SU-DHL-6 (cell line): ENCODE measurements at regions not wholly inside any gene's neighbourhood (a gene's known extent, or its start where the extent isn't known, plus 50 kb on each side); places are given as distances from the start of the nearest gene placed in this dataset.

ENCODE experiments used
- CTCF ChIP-seq: fragments of 200-600 bp; sonication (generic); IDR thresholded peaks from one replicate; pipeline ENCODE4 v1.5.1; 2017; ENCODE audit warnings: antibody characterized with exemption, mild to moderate bottlenecking, low read length, moderate library complexity; ENCODE audit not compliant: insufficient read depth, poor library complexity, severe bottlenecking
- EZH2phosphoT487 ChIP-seq: fragments of 200-600 bp; sonication (generic), shearing (Covaris generic); conservative IDR thresholded peaks from 2 replicates; pipeline ENCODE4 v1.6.1; 2018; ENCODE audit warnings: mild to moderate bottlenecking, antibody characterized with exemption, low read length, moderate library complexity, mixed read lengths

DNA sequence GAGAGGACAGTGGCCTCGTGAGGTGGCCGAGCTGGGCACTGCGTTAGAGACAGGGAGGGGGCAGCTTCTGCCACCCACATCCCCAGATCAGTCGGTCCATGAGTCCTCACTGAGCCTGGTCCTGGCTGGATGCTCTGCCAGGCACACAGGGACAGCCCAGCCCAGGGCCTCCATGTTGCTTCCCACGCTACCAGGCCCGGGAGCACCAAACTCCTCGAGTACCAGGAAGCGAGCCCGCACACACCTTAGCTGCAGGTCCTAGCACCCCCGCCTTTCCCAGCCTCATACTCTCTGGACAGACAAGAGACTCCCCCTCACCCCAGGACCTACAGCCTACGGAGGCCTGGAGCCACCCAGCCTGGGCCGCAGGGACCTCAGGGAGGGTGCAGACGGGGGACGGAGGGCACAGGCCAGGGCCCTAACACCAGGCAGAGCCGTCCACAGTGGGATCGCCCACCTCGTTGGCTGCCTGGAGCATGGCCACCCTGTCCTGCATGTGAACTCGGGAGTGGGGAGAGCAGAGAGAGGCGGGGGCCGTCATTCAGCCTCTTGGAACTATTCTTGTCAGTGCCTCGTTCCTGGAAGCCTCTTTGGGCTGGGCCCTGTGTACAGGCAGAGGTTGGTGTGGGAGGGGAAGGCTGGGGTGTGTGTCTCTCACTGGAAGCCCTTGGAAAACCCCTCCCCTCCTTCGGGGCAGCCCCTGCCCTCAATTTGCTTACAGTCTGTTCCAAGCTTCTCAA lies 90.9 kb upstream of the RUNX3 start:
- TF ChIP-seq CTCF (no peak), EZH2phosphoT487 (no peak)
